Nephron (organoid): ENCODE measurements at regions not wholly inside any gene's neighbourhood (a gene's known extent, or its start where the extent isn't known, plus 50 kb on each side); places are given as distances from the start of the nearest gene placed in this dataset.

Experiments used
- H3K27ac Mint-ChIP-seq, 3 experiments: 2 replicates each; pipeline ENCODE4 v1.8.0; 2020; ENCODE audit warnings: mixed read lengths in 3 of 3, mild to moderate bottlenecking in 2 of 3, moderate library complexity in 1 of 3
- H3K27me3 Mint-ChIP-seq: 2 replicates; pipeline ENCODE4 v1.8.0; 2021; ENCODE audit warnings: low read depth, mild to moderate bottlenecking, moderate library complexity, mixed read lengths
- H3K36me3 Mint-ChIP-seq: 2 replicates; pipeline ENCODE4 v1.8.0; 2020; ENCODE audit warnings: low read depth, mixed read lengths
- H3K4me1 Mint-ChIP-seq: 2 replicates; pipeline ENCODE4 v1.8.0; 2020; ENCODE audit warnings: mixed read lengths
- H3K4me3 Mint-ChIP-seq, 3 experiments: 2 replicates each; pipeline ENCODE4 v1.8.0; 2020; ENCODE audit warnings: mild to moderate bottlenecking in 3 of 3, mixed read lengths in 3 of 3, moderate library complexity in 2 of 3
- H3K9me3 Mint-ChIP-seq: 2 replicates; pipeline ENCODE4 v1.8.0; 2020; ENCODE audit warnings: mixed read lengths
- TF ChIP-seq, protein P1 (sequence below), 3 experiments: fragments of 200-600 bp; sonication (generic); IDR thresholded peaks; one replicate each; pipeline ENCODE4 v1.5.0; 2021; ENCODE audit warnings: antibody characterized with exemption in 3 of 3; ENCODE audit not compliant: unreplicated experiment in 3 of 3

DNA sequence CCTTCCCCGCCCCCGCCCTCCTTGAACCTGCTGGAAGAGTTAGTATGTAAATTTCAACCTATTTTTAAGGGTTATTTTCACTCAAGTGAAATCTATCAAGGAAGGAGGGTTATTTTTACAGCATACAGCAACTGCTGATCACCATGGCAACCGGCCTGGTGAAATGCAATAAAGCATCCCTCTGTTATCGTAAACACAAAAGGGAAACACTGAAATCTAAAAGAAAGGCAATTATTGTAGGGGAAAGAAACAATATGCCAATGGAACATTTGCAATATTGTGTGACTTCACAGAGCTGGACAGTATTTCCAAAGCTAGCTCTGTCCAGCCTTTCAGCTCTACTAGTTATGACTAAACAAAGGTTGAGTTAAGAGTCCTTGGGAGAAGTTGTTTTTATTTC lies 588.3 kb upstream of the PBX1 start:
- H3K4me3 Mint-ChIP-seq: no peak overlapping the region
- H3K27ac Mint-ChIP-seq: no peak overlapping the region
- H3K4me1 Mint-ChIP-seq: no peaks in the 10 kb centered on the region
- TF ChIP-seq, protein P1, sequence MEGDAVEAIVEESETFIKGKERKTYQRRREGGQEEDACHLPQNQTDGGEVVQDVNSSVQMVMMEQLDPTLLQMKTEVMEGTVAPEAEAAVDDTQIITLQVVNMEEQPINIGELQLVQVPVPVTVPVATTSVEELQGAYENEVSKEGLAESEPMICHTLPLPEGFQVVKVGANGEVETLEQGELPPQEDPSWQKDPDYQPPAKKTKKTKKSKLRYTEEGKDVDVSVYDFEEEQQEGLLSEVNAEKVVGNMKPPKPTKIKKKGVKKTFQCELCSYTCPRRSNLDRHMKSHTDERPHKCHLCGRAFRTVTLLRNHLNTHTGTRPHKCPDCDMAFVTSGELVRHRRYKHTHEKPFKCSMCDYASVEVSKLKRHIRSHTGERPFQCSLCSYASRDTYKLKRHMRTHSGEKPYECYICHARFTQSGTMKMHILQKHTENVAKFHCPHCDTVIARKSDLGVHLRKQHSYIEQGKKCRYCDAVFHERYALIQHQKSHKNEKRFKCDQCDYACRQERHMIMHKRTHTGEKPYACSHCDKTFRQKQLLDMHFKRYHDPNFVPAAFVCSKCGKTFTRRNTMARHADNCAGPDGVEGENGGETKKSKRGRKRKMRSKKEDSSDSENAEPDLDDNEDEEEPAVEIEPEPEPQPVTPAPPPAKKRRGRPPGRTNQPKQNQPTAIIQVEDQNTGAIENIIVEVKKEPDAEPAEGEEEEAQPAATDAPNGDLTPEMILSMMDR (IDR thresholded peaks at IDR 0.05; ENCODE audit: unreplicated experiment in 3 of 3): no peak
- no peaks in the 10 kb centered on the region for H3K36me3 Mint-ChIP-seq
- H3K9me3 Mint-ChIP-seq: peaks cover 17% of the 10 kb centered on the region
- no peaks in the 10 kb centered on the region for H3K27me3 Mint-ChIP-seq

DNA sequence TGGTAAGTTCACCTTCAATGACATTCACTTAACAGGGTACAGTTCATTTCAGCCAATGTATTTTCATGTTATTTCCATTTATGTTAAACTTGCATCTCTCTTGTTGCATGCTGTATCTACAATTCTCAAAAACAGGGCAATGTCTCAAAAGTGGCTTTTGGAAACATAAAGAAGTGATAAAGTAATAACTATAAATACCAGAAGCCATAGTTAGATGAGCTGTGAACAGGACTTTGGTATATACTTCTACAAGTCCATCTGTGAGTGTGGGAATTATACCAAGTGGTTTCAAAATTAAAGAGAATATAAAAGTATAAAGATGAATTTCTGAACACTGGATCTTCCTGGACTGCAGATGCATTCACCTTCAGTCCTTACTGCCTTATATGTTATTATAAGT lies 585.4 kb upstream of the PBX1 start:
- Mint-ChIP-seq H3K4me1 (no peaks in the 10 kb centered on the region), H3K4me3 (no peak overlapping the region), H3K27me3 (no peaks in the 10 kb centered on the region), H3K36me3 (no peaks in the 10 kb centered on the region), H3K27ac (no peak overlapping the region), H3K9me3 (peaks cover 2% of the 10 kb centered on the region)
- TF ChIP-seq, protein P1 (IDR thresholded peaks at IDR 0.05; ENCODE audit: unreplicated experiment in 3 of 3): no peak

DNA sequence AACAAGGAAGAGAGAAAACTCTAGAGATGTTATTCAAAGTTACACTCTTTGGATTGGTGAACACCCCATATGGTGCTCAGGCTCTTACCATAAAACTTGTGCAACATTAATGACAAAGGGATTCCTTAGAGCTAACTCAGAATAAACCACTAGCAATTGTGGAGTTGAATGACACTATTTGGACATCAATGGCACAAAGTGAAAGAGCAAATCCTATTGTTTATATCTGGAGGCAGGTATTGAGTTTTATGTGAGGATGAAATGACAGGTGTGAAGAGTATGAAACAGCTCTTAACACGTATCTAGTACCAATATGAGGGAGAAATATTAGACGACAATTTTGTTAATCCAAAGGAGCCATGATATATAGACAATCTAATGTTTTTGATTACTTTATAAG lies 584.9 kb upstream of the PBX1 start:
- H3K27ac Mint-ChIP-seq: no peak overlapping the region
- no peaks in the 10 kb centered on the region for H3K36me3 Mint-ChIP-seq
- H3K4me1 Mint-ChIP-seq: no peaks in the 10 kb centered on the region
- H3K4me3 Mint-ChIP-seq: no peak overlapping the region
- H3K27me3 Mint-ChIP-seq: no peaks in the 10 kb centered on the region
- H3K9me3 Mint-ChIP-seq: peaks cover 2% of the 10 kb centered on the region
- TF ChIP-seq, protein P1 (IDR thresholded peaks at IDR 0.05; ENCODE audit: unreplicated experiment in 3 of 3): no peak

DNA sequence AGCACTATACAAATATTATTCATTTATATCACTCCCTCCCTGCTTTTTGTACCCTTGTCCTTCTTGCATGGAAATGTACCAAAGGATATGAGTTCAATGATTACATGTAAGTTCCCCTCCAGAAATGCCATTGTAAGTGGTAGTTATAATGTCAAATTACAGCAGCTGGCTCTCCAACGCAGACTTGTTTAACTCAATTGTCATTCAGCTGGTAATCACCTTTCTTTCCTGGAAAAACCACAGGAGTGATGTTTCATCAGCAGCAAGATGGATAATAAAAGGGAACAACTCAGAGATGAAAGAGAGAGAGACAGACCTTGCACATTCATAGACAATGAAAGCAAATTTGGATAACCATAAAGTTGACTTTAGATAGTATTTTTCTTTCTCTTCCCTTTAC lies 578.6 kb upstream of the PBX1 start:
- Mint-ChIP-seq H3K4me1 (peaks cover 6% of the 10 kb centered on the region), H3K9me3 (no peaks in the 10 kb centered on the region), H3K4me3 (no peak overlapping the region)

DNA sequence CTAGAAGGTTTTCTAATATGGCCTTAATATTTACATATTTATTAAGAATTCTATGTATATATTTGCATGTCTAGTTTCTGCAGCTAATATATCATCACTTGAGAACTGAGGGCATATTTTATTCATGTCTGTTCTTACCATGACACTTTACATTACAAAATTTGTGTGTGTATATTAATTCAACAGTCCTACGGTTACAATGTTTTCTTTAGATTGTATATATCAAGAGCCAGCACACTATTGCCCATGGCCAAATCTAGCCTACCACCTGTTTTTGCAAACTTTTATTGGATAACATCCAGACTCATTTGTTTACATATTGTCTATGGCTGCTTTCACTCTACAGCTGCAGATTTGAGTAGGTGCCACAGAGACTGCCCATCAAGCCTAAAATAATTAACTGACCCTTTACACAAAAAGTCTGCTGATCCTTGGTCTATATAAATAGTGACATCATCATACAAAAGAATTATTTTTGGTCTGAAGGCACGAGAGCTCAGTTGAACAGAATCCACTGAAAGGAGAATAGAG lies 577.4 kb upstream of the PBX1 start:
- TF ChIP-seq, protein P1 (IDR thresholded peaks at IDR 0.05; ENCODE audit: unreplicated experiment in 3 of 3): no peak
- Mint-ChIP-seq H3K27me3 (no peaks in the 10 kb centered on the region), H3K4me3 (no peak overlapping the region), H3K36me3 (no peaks in the 10 kb centered on the region), H3K27ac (no peak overlapping the region), H3K9me3 (no peaks in the 10 kb centered on the region), H3K4me1 (peaks cover 6% of the 10 kb centered on the region)

More for the DNA sequence above, 578.6 kb upstream of the PBX1 start:
- TF ChIP-seq, protein P1 (IDR thresholded peaks at IDR 0.05; ENCODE audit: unreplicated experiment in 3 of 3): no peak
- no peak overlapping the region for H3K27ac Mint-ChIP-seq
- no peaks in the 10 kb centered on the region for H3K27me3 Mint-ChIP-seq
- no peaks in the 10 kb centered on the region for H3K36me3 Mint-ChIP-seq

DNA sequence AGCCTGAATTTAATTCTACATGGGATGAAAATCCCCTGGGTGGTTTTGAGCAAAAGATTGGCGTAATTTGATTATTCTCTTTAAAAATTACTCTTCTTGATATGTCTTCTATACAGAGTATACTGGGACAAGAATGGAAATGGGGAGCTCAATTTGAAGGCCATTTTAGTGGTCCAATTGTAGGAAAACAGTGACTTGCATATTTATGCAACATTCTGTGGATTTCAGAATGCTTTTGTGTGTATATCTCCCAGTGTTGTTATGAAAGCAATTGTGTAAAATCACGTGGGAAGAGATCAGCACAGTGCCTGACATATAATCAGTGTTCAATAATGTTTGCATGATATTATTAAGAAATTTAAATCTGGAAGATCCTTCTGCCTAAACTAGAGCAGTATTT lies 575.9 kb upstream of the PBX1 start:
- peaks cover 6% of the 10 kb centered on the region for H3K4me1 Mint-ChIP-seq
- H3K27me3 Mint-ChIP-seq: no peaks in the 10 kb centered on the region
- H3K4me3 Mint-ChIP-seq: no peak overlapping the region
- TF ChIP-seq, protein P1 (IDR thresholded peaks at IDR 0.05; ENCODE audit: unreplicated experiment in 3 of 3): no peak
- no peaks in the 10 kb centered on the region for H3K36me3 Mint-ChIP-seq
- H3K27ac Mint-ChIP-seq: no peak overlapping the region
- no peaks in the 10 kb centered on the region for H3K9me3 Mint-ChIP-seq
